HG03108 (cell line): ENCODE measurements at regions not wholly inside any gene's neighbourhood (a gene's known extent, or its start where the extent isn't known, plus 50 kb on each side); places are given as distances from the start of the nearest gene placed in this dataset.

Source experiments
- ATAC-seq: cut with Tn5 transposase; IDR thresholded peaks from one replicate; pipeline ENCODE4 v1.9.1; 2021; ENCODE audit warnings: moderate library complexity; ENCODE audit not compliant: unreplicated experiment

GRCh38 chr16:87186446-87186845, 130.7 kb downstream of the C16orf95 start:
- ATAC-seq = no peak

GRCh38 chr16:87186876-87187533, 130.2 kb downstream of the C16orf95 start:
- no peak for ATAC-seq

- ATAC-seq = no peak
These were observed 129.1 kb downstream of the C16orf95 start for GRCh38 chr16:87188104-87188503.

- ATAC-seq = no peak
These were observed 127.8 kb downstream of the C16orf95 start for GRCh38 chr16:87189426-87189825.

- no peak for ATAC-seq
These were observed 126.6 kb downstream of the C16orf95 start for GRCh38 chr16:87190288-87191230.

- no peak for ATAC-seq
These were observed 124.6 kb downstream of the C16orf95 start for GRCh38 chr16:87192452-87193073.

GRCh38 chr16:87194172-87194571, 123.0 kb downstream of the C16orf95 start:
- ATAC-seq = no peak

GRCh38 chr16:87195161-87195560, 122.0 kb downstream of the C16orf95 start:
- ATAC-seq = no peak

- no peak for ATAC-seq
These were observed 121.0 kb downstream of the C16orf95 start for GRCh38 chr16:87196231-87196630.

- ATAC-seq = no peak
These were observed 120.5 kb downstream of the C16orf95 start for GRCh38 chr16:87196661-87197060.

GRCh38 chr16:87198328-87198832, 118.8 kb downstream of the C16orf95 start:
- no peak for ATAC-seq

- no peak for ATAC-seq
These were observed 118.3 kb downstream of the C16orf95 start for GRCh38 chr16:87198881-87199280.

- no peak for ATAC-seq
These were observed 117.8 kb downstream of the C16orf95 start for GRCh38 chr16:87199379-87199778.

GRCh38 chr16:87199901-87200300, 117.3 kb downstream of the C16orf95 start:
- no peak for ATAC-seq

- ATAC-seq = no peak
These were observed 116.6 kb downstream of the C16orf95 start for GRCh38 chr16:87200637-87201036.

GRCh38 chr16:87201052-87201451, 116.1 kb downstream of the C16orf95 start:
- no peak for ATAC-seq

- no peak for ATAC-seq
These were observed 115.4 kb downstream of the C16orf95 start for GRCh38 chr16:87201790-87202189.

- ATAC-seq = no peak
These were observed 114.8 kb downstream of the C16orf95 start for GRCh38 chr16:87202346-87202745.

GRCh38 chr16:87203060-87203656, 114.0 kb downstream of the C16orf95 start:
- ATAC-seq = no peak

GRCh38 chr16:87206646-87207451, 110.3 kb downstream of the C16orf95 start:
- ATAC-seq = no peak
